NB4 (cell line): ENCODE measurements at regions not wholly inside any gene's neighbourhood (a gene's known extent, or its start where the extent isn't known, plus 50 kb on each side); places are given as distances from the start of the nearest gene placed in this dataset.

Source experiments
- MAX ChIP-seq: IDR thresholded peaks from 2 replicates; pipeline ENCODE4 v1.6.1; 2011; ENCODE audit warnings: low read depth, low read length
- MYC ChIP-seq: IDR thresholded peaks from 2 replicates; pipeline ENCODE4 v1.6.1; 2011; ENCODE audit warnings: low read depth, low read length

DNA sequence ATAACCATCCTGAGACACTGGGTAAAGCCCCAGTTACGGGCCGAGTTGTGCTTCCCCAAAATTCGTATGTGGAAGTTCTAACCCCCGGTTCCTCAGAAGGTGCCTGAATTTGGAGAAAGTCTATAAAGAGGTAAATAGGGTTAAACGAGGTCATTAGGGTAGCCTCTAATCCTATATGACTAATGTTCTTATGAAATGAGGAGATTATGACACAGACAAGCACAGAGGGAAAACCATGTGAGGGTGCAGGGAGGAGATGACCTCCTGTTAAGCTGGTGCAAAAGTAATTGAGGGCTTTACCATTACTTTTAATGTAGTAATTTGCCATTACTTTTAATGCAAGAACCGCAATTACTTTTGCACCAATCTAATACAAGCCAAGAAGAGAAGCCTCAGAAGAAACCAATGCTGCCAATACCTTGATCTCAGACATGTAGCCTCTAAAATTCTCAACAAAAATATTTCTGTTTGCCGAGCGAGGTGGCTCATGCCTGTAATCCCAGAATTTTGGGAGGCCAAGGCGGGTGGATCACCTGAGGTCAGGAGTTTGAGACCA, 260.8 kb downstream of the GPATCH2 start:
- no peak for TF ChIP-seq MAX
- TF ChIP-seq MYC: no peak
